ENCODE measurements at regions not wholly inside any gene's neighbourhood (a gene's known extent, or its start where the extent isn't known, plus 50 kb on each side); places are given as distances from the start of the nearest gene placed in this dataset.
"Not testable (repeated sequence)": the region's sequence is repeated elsewhere in the genome, so short reads cannot be mapped to it uniquely, and the experiment has no call there.

DNA sequence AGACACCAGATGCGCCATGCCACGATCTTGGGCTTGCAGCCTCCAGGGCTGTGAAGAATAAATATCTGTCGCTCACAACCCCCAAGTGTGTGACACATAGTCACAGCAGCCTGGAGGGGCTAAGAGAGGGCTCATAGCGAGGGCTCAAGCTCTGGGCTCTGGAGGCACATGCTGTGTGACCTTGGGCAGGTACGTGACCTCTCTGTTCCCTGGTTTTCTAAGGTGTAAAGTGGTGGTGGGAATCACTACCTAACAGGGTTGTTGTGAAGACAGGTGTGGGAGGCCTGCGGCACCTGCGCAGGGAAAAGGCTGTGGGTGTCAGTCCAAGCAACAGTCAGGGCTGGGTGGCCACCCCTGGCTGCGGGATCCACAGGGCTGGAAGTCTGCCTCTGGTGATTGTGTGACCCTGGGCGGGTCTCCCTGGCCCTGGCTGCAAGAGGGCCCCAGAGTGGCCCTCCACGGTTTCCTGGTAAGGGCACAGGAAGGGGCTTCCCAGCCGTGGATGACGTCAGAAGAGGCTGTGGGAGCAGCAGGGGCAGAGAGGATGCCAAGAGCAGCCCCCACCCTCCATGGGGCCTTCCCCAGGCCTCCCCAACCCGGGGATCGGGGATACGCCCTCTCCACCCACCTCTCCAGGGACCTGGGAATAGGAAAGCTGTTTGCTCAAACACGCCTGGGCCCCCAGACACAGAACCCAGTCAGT is 218.8 kb upstream of the SGCG start:
- DNase-seq = no peak

DNA sequence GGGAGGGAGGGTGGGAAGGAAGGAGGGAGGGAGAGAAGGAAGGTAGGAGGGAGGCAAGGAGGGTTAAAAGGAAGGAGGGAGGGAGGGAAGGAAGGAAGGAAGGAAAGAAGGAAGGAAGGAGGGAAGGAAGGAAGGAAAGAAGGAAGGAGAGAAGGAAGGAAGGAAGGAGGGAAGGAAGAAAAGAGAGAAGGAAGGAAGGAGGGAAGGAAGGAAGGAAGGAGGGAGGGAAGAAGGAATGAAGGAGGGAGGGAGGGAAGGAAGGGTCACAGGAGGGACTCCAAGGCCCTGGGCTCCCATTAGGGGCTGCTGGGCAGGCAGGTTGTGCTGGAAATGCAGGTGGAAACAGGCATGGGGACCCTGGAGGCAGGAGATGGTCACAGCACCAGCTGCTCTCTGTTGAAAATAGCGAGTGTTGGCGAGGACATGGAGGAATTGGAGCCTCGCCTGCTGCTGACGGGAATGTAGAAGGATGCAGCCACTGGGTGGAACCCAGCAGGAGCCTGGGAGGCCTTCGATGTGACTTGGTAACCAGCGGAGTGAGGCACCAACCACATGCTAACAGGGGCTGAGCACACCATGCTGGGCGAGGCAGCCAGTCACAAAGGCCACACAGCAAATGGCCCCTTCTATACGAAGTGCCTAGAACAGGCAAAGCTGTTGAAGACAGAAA is 217.3 kb upstream of the SGCG start:
- not testable (repeated sequence) for DNase-seq

DNA sequence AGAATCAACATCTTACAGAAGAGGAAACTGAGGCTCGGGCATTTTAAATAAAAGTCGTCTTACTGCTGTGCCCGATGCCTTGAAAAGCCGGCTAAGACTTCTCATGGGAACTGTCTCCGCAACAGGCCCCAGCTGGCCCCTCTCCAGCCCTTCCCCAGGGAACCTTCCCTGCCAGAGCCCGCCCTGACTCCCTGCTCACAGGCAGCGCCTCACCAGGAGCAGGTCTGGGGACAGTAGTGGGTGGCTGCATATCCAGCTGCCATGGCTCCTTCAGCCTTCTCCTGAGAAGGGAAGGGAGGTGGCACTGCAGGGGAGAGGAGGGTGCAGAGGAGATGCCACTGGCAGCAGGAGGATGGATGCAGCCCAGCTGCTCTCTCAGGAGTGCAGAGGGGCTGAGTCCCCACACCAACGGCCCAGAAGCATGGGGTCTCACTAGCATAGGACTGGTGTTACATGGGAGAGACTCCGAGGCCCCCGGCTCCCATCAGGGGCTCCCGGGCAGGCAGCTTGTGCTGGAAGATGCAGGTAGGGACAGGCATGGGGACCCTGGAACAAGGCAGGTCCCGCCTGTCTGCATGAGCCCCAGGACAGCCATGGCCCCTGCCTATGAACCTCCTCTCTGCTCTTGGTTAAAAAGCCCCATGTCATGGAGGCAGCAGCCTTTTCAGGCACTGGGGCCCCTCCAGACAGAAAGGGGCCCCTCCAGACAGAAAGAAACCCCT is 216.4 kb upstream of the SGCG start:
- DNase-seq = no peak

DNA sequence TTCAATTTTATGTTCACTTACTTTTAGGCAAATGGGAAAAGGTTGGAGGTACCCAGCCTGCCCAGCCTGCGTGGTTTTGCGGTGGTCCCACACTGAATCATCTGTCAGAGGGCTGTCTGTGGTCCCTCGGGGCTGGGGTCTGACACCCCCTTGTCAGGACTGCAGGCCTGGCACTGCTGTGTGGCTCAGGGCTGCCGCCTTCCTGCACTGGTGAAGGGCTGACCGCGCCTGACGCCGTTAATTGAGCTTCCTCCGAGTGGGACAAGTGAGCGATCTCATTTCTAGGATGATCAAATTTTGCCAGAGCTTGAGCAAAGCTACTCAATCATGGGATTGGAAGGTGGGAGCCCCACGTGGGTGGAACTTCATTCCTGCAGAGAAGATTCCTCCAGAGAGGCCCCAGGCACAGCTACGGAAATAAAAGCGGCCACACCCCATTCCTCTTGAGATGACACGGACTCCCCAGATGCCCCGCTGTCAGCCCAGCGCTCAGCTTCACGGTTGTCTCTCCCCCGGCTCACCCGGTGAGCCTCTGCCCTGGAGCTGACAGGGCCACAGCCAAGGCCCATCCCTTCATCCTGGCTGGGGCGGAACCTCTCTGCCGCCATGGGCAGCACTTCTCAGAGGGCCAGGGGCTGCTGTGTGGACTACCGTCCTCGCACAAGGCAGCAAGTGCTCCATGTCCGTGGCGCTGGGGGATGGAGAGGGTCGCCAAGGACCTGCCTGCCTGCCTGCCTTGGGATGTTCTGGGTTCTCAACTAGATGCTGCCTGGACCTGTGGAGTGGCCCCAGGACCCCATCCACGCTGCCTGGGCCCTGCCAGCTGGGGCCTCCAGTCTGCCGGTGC is 215.5 kb upstream of the SGCG start:
- DNase-seq = not testable (repeated sequence)

DNA sequence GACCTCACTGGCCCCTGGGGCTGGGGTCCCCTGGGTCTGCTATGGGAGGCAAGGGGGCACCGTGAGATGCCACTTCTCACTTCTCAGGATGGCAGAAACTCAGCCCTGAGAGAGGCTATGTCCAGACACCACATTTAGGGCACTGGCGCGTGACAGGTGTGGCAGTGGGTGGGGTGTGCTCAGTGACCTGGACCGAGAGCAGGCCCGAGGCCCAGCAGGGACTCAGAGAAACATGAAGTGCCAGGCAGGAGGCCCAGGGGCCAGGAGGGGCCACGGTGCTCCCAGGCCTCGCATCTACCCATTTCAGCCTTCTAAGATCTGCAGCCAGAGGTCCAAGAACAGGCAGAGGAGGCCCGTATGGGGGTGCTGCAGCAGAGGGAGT is 214.9 kb upstream of the SGCG start:
- not testable (repeated sequence) for DNase-seq

DNA sequence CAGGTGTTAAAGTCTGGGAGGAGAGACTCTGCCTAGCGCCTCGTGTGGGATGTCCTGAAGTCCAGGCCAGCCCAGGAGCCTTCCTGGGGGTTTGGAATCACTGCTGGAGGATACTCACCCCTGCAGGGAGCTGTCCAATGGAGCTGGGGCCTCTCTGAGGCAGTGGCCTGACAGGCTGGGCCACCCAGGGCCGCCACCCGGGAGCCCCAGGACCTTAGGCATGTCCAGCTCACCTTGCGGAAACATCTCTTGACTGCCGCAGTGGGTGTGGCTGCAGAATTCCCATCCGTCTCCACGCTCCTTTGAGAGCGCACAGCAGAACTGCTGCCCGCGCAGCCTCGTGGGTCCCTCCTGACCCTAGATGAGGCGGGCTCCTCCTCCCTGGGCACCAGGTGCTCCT is 214.0 kb upstream of the SGCG start:
- not testable (repeated sequence) for DNase-seq

DNA sequence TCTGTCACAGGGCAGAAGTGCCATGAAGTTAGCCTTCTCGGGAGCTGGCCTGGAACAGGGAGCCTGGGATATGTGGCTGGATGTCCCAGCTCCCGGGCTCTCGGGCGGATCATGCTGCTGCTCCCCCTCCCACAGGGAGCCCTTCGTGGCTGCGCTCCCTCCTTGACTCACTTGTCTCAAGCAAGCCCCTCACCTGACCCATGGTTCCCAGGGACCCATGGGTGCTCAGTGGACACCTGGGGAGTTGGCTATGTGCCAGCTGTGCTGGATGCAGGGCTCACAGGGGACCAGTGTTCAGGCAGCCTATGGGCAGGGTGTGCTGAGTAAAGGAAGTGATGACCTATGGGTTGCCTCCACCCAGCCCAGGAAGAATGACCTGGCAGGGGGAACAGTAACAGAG is 213.1 kb upstream of the SGCG start:
- DNase-seq = no peak

DNA sequence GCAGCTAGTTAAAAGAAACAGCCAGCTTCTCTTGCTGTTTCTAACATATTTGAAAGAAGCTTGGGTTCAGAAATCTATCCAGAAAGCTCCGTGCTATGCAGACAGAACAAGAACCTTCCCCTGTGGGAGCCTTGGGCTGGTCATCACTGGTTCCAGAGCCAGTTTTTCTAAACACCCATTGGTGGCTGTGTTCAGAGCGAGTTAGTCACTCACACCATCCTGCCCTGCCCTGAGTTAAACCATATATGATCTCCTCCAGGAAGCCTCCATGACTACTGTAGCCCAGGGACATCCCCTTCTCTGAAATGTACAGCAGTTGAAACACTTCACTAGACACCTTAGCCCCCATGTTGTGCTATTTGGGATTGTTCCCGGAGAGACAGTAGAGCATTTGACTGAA is 200.8 kb upstream of the SGCG start:
- DNase-seq = no peak

DNA sequence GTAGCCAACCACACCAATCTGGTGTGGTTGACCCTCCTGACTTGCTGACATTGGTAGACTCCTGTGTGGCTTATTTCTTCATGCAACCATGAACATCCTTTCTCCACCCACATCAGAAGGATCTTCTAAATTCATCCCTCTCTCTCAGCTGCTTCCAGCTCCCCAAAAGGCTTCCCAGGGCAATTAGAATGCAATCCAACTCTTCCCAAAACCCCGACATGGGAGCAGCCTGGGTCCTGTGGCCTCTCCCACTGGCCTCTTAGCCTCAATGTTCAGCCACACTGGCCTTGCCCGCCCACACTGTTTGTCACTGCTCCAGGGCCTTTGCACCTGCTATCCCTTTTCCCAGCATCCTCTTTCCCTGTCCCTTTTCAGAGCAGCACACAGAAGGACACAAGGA is 199.8 kb upstream of the SGCG start:
- no peak for DNase-seq

DNA sequence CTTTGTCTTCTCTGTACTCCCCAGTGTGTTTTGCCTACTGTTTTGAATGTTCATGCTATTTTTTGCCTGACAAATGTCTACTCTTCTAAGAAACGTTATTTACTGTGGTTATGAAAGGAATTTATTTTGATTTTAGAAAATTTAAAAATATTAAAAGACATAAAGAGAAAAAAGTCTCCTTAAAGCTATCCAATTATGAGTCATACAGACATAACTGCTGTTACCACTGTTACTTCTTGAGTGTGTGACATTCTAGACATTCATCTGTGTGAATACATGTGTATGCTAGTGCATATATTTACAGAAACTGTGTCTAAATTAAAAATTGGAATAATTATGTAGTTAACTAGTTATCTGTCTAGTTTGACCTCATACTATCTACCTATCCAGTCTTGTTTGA is 187.6 kb upstream of the SGCG start:
- DNase-seq = no peak

DNA sequence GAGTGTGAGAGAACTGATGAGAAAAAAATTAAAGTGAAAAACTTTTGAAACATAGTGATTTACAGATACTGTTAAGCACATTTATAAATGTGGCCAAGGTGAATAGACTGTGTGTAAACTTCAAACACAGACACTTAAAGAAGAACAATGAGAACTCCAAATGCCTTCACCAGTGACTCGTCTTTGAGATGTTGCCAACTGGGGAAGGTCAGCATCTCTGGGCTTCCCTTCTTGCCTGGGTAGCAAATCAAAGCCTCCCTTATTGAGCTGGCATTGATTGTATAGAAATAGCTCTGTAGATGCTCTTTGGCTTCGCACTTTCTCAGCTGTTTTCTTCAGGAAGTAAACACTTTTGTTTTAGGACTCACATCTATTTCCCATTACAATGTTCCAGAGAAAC is 177.3 kb upstream of the SGCG start:
- no peak for DNase-seq

DNA sequence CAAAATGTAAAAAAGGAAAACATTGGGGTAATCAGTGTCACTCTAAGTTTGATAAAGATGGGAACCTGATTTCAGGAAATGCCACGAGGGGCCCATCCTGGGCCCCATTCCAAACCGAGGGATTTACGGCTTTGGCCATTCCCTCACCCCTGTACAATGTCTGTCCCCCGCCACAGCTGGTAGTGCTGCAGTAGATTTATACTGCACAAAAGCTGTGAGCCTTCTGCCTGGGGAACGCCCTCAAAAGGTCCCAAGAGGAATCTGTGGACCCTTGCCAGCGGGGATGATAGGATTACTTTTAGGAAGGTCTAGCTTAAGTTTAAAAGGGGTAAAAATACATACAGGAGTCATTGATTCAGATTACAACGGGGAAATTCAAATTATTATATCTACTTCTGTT is 173.4 kb upstream of the SGCG start:
- no peak for DNase-seq

DNA sequence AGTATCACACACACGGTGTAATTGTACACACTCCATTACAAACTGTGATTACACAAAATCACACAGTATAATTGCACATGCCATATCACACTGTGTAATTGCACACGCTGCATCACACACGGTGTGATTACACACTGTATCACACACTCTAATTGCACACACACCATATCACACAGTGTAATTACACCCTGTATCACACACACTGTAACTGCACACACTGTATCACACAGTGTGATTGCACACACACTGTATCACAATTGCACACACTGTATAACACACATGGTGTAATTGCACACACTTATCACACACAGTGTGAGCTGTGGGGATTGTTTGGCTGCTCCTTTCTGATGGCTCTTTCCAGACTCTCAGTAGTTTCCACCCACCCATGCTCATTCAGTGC is 162.6 kb upstream of the SGCG start:
- no peak for DNase-seq

DNA sequence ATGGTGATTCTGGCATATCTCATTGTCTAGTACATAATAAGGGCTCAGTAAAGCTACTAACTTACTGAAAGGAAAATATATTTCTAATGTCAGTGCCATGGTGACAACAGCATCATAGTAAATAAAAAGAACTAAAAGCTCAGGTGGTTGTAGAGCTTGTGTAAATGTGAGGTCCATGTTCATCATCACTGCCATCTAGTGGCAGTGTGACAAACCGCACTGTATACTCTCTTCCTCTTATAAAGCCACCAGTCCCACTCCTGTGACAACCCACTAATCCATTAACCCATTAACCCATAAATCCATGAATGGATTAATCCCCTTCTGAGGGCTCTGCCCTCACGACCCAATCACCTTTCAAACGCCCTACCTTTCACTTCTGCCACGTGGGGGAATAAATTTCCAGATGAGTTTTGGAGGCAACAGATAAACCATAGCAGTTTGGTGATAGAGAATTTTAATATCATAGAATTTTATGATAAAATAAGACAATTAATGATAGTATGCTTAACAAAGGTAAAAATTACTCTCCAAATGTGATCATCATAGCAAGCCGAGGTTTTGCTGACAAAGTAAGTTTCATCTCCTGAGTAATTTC is 160.4 kb upstream of the SGCG start:
- peak; percentile 18 for DNase-seq

DNA sequence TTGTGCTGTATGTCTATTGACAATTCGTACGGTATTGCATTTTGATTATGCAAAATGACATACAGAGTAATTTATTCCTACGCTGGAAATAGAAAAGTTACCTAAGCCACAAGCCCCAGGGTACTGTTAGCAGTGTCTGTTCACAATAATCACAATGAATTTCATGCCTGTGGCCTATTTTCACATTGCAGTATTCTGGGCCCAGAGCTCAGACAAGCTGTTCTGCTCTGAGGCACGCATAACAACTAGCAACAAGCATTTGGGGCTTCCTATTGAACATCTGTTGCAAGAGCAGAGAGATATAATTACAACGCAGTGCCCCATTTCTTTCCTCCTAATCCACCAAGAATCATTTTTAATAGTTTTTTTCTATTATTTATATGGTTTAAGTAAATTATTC is 158.9 kb upstream of the SGCG start:
- no peak for DNase-seq

DNA sequence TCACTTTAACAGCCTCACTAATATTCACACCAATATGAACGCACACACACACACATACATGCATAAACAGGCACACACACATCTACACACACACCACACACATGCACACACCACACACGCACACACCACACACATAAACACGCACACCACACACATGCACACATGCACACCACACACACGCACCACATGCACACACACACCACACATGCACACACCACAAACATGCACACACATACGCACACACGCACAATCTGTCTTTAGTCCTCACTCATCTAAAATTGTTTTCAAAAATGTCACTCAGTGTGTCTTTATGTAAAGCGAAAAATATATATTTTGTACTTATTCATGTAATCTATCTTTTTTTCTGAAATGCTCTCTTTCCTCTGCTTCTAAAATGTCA is 158.1 kb upstream of the SGCG start:
- no peak for DNase-seq

DNA sequence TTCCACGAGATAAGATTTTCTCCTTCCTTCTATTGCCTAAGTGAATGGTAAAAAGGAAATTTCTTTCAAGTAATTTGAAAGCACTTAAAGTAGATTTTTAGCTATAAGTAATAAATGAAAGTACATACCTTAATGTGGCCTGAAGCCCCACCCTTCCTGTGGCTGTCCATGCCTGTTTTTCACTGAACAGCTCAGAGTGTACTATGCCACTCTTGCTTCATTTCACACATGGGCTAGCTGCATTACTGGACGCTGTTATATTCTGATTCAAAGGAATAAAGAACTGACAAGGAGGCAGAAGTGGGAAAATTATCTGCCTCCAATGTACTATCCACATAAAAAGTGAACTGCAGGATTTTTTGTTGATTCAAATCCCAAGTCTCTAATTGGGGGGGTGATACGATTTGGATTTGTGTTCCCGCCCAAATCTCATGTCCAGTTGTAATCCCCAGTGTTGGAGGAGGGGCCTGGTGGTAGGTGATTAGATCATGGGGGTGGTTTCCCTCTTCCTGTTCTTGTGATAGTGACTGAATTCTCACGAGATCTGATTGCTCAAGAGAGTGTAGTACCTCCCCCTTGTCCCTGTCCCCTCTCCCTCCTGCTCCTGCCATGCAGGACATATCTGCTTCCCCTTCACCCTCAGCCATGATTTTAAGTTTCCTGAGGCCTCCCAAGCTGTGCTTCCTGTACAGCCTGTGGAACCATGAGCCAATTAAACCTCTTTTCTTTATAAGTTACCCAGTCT is 154.7 kb upstream of the SGCG start:
- no peak for DNase-seq

DNA sequence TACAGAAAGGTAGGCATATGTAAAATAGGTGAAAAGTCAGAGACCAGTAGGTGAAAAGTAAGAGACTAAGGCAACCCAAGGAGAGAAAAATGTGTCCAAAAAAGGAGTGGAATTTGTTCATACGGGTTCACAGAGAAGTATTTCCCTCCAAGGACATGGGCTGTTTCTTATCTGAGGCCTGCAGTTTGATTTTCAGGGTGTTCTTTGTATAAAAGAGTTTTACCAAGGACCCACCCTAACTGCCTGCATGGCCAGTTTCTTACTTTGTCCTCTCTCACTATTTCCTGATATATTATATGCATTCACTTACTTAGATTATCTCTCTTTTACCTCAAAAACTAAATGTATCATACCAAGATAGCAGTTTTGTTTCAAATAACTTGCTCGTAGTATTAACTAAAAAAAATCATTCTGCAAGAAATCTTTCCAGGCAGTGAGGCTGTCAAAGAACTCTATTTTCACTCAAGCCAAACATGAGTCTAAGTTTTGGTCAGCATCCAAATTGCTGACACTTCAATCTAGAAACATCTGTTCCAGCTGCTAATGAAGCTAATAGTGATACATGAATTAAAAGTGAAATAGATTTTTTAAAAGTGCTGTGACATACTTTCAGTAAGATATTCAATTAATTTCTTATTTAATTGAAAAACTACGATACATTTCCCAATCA is 141.4 kb upstream of the SGCG start:
- no peak for DNase-seq

DNA sequence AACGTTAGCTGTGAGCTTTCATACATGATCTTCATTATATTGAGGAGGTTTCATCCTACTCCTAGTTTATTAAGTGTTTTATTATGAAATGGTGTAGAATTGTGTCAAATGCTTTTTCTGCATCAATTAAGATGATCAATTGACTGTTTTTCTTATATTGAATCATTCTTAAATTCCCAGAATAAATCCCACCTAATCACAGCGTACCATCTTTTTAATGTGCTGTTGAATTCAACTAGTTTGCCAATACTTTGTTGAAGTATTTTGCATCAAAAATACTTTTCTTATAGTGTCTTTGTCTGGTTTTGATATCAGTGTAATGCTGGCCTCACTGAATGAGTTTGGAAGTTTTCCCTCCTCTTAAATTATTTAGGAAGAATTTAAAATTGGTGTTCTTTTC is 138.6 kb upstream of the SGCG start:
- DNase-seq = no peak

DNA sequence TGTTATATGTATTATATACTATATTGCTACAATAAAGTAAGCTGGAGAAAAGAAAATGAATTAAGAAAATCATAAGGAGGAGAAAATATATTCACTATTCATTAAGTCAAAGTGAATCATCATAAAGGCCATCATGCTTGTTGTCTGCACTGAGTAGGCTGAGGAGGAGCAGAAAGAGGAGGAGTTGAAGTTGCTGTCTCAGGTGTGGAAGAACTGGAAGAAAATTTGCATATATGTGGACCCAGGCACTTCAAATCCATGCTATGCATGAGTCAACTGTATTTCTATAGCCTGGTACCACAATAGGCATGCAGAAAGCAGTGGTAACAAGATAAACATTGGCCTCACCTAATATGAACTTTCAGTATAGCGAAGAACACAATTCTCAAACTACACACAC is 135.9 kb upstream of the SGCG start:
- no peak for DNase-seq

DNA sequence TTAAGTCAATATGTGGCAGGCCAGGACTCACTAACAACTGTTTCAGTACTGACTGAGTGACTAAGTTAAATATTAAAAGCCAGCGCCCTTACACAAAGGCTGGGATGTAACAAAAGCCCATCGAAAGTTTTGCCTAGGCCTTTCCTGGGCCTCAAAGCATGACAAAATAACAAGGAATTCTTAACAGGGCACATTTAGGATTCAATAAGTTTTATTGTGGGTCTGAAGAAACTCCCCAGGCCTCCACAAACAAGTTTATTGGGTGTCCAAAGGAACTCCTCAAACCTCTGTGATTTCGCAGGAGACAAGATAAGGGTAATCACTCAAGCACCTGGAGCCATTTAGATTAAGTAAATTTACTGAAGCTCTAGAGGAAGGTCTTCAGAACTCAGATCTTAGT is 130.7 kb upstream of the SGCG start:
- DNase-seq = no peak

DNA sequence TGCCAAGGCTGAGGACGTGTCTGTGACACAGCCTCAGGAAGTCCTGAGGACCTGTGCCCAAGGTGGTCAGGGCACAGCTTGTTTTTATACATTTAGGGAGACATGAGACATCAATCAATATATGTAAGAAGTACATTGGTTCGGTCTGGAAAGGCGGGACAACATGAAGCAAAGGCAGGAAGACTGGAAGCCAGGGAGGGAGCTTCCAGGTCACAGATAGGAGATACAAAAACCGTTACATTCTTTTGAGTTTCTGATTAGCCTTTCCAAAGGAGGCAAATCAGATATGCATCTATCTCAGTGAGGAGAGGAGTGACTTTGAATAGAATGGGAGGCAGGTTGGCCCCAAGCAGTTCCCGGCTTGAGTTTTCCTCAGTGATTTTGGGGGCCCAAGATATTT is 127.1 kb upstream of the SGCG start:
- DNase-seq = not testable (repeated sequence)
